ENCODE measurements at regions not wholly inside any gene's neighbourhood (a gene's known extent, or its start where the extent isn't known, plus 50 kb on each side); places are given as distances from the start of the nearest gene placed in this dataset.

GRCh38 chr21:25369524-25370300, 237.6 kb downstream of the MRPL39 start:
- TF ChIP-seq CTCF (IDR thresholded peaks at IDR 0.05) = no peak
- TF ChIP-seq POLR2A (IDR thresholded peaks at IDR 0.05) = no peak

Data from lower leg skin (tissue), 3 donors.